GM18505 (cell line): ENCODE measurements at regions not wholly inside any gene's neighbourhood (a gene's known extent, or its start where the extent isn't known, plus 50 kb on each side); places are given as distances from the start of the nearest gene placed in this dataset.
"Not testable (repeated sequence)": the region's sequence is repeated elsewhere in the genome, so short reads cannot be mapped to it uniquely, and the experiment has no call there.

Source experiments
- ATAC-seq: cut with Tn5 transposase; IDR thresholded peaks from one replicate; pipeline ENCODE4 v1.9.1; 2021; ENCODE audit not compliant: unreplicated experiment
- POLR2A ChIP-seq: IDR thresholded peaks from 4 replicates; pipeline ENCODE4 v1.6.1; 2011; ENCODE audit warnings: borderline replicate concordance; ENCODE audit not compliant: insufficient read depth, insufficient read length; ENCODE audit errors: extremely low read depth

DNA sequence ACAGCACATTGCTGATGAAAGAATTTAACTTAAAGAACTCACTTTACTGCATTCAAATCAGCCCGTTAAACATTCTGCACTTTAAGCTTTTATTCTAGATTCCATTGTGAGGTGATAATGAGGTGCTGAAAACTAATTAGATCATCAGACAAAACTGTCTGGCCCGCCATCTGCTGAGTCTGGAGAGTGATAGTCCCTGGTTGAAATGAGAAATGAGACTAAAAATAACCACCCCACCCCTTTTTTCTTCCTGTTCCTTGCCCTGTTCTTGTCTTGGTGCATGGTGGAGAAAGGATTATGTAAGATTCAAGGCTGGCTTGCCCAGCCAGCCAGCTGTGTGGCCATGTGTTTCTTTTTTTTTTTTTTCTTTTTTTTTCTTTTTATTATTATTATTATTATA is 277.0 kb upstream of the COBL start:
- ATAC-seq = no peak
- no peak for TF ChIP-seq POLR2A

DNA sequence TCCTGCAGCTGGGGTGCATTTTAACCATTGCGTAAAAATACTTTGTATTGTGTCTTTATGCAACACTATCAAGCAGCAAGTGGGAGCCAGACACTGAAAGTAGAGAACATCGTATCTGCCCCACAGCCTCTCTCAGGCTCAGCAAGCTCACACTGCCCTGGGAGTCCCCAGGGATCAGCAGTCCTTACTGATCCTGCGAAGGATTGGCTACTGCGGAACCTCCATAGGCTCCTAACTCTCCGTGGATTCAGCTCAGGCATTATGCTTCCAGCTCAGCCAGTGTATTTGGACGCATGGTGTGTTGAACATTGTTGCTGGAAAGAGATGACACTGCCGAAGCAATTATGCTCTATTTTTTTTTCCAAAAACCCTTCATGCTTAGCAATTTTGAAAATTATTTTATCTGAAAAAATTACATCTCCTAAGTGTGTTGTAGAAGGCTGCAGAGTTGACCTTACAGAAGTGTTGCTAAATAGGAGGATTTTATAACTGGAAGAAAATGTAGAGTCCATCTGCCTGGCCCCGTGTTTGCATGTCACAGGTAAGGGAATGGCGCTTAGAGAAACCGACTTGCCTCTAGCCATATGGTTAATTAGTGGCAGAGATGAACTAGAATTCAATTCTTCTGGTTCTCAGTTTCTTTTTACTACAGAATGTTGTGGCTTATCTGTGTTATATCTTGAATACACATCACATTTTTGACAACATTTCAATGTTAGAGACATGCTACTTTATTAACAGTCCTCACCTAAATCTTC is 276.4 kb upstream of the COBL start:
- no peak for ATAC-seq
- no peak for TF ChIP-seq POLR2A

DNA sequence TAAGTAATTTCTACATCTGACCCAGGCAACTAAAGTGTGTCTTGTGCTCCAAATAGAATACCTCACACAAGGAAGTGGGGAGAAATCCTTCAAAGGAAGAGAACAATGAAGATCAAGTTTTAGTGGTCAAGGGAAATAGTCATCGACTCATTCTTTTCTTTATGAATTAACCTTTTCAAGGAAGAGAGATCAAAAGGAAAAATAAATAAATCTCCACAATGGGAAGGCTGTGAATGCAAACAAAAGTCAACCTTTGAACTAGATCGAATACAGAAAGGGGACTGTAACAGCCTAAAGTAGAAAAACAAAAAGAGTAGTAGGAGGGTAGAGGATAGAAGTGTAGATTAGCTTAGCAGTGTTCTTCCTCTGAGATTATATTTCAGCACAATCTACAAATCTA is 274.6 kb upstream of the COBL start:
- ATAC-seq = no peak
- no peak for TF ChIP-seq POLR2A

DNA sequence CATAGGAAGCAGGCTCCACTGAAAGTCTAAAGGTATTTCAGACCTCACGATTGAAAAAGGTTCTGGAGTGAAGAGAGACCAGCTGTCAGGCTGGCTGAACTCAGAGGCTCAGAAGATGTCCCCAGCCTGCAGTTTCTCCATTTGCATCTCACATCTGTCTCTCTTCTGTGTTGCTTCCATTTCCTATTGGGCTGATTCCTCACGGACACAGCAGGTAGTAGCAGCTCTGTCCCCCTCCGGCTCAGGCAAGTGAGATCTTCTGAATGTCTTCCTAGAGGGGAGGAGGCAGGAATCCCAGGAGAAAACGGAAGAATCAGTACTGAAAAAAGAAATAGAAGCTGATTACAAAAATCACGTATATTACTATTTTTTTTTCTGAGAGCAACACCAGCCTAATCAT is 274.1 kb upstream of the COBL start:
- no peak for TF ChIP-seq POLR2A
- no peak for ATAC-seq

DNA sequence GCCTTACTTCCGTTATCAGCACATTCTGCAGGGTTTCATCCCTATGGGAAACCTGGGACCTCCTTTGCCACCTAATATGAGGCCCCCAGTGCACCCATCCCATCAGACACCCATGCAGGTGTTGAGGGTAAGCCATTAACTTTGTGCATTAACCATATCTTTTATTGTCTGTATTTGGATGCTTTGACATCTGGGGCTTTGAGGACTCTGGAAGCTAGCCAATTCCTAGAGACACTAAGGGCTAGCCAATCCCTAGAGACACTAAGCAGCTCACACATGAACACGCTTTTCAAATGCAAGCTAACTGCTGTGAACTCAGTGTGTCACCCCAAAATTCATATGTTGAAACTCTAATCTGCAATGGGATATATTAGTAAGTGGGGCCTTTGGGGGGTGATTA is 272.5 kb upstream of the COBL start:
- ATAC-seq = no peak
- no peak for TF ChIP-seq POLR2A

DNA sequence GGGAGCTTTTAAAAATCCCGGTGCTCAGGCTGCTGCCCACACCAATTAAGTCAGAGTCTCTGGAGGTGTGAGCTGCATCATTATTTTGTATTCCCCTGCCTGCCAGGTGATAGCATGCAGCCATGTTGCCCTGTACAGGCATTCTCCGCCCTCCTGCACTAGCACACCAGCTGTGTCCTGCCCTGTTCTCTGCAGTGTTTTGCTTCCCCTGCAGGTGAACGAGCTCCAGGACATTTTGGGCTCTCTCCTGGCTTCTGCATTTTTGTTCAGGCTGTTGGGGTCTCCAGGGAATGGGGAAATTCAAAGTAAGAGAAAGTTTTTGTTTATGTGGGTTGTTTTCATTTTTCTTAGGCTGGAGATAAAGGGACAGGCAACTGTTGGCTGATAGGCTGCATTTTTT is 271.0 kb upstream of the COBL start:
- no peak for TF ChIP-seq POLR2A
- ATAC-seq = no peak

DNA sequence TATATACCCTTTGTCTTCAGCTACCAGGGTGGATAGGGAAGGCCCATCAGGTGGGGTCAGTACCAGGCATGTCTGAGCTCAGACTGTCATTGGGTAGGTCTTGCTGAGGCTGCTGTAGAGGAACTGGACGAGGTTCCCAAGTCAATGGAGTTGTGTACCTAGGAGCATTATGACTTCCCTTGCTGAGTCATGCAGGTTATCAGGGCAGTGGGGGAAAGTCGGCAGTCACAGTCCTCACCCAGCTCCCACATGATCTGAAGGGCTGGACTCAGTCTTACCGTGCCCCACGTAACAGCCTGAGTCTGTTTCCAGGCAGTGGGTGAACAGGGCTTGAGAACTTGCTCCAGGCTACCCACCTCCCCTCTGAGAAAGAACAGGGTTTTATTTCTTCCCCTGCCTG is 260.8 kb upstream of the COBL start:
- TF ChIP-seq POLR2A = no peak
- ATAC-seq = no peak

DNA sequence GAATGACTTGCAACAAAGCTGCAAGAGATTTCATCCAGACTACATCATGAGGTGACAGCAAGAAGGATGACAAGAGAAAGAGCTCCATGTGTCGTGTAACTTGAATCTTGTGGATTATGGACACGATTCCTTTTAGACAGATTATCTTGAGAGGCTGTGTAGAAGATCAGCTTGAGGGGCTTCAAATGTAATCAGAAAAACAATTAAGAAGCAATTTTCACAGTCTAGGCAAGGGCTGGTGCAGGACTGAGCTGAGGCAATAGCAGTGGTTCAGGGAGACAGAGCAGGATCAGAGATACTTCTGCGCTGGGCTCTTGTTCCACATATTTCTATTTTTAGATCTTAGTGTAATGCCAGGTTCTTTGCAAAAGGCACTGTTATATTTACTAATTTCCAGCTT is 253.0 kb upstream of the COBL start:
- no peak for ATAC-seq
- no peak for TF ChIP-seq POLR2A

DNA sequence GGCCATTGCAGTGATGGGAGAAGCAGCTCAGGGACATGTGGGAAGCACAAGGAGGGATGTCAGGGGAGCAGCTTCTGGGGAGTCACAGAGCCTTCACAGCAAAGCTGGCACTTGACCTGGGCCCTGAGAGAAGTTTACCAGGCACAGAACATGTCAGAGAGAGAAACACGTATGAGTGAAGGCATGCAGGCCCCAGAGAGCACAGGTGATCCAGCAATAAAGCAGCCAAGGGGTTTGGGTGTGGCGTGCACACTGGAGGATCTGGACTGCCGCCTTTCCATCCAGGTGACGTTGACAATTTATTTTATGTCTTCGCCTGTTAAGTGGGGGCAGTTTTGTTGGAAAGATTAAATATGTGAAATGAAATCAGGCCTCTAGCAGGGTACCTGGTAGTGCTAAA is 252.6 kb upstream of the COBL start:
- no peak for TF ChIP-seq POLR2A
- ATAC-seq = no peak

DNA sequence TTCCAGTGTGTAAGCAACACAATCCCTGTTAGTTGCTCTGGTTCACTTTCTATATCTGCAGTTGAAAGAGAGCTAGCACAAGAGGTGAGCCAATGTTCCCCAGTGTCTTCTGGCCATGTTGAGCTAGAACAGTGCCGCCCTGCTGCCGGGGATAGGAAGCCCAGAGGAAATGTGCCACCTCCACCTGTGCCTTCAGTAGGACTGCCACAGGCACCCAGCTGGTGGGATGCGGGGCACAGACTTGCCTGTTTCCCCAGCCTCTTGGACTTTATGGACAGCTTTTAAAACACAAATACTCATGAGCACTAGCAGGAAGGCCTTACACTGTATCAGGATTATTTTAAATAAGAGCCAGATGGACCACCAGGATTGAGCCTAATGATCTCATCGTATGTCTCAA is 234.5 kb upstream of the COBL start:
- ATAC-seq = no peak
- no peak for TF ChIP-seq POLR2A

DNA sequence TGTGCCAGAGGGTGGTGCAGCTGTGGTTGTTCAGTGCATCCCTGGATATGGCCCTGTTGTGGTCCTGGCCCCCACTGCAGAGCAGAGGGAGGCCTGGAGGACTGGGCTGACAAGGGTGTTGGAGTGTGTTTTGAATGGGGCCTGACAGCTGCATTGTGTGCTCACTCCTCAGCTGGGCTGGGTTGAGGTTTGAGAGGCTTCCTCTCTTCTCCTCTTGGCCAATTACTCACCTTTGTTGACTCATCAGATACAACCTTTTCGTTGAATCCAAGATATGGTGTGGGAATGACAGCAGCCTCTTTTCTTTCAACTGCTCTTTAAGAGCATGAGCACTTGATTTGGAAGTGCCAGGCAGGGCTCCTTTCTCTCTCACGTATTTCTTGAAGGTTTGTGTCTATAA is 228.5 kb upstream of the COBL start:
- ATAC-seq = no peak
- no peak for TF ChIP-seq POLR2A

DNA sequence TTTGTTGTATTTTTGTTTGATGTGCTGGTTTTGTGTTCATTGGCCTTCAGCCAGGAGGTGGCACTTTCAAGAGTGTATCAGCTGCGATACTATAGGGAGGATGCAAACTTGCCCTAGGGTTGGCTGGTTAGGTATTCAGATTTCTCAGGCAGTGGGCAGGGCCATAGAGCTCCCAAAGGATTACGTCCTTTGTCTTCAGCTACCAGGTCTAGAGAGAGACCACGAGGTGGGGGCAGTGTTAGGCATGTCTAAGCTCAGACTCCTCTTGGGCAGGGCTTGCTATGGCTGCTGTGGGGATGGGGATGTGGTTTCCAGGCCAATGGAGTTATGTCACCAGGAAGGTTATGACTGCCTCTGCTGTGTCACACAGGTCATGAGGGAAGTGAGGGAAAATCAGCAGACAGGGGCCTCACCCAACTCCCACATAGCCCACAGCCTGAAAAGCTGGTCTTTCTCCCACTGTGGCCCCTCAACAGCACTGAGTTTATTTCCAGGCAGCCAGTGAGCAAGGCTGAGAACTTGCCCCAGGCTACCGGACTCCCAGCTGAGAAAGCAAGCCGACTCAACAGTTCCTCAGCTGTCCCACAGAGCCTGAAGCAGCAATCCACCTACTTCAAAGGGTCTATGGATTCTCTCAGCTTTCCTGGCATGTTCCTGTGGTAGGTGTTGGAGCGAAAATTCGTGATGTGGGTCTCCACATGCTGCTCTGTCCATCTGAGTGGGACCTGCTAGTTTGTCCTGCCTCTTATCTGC is 227.4 kb upstream of the COBL start:
- no peak for TF ChIP-seq POLR2A
- ATAC-seq = no peak

DNA sequence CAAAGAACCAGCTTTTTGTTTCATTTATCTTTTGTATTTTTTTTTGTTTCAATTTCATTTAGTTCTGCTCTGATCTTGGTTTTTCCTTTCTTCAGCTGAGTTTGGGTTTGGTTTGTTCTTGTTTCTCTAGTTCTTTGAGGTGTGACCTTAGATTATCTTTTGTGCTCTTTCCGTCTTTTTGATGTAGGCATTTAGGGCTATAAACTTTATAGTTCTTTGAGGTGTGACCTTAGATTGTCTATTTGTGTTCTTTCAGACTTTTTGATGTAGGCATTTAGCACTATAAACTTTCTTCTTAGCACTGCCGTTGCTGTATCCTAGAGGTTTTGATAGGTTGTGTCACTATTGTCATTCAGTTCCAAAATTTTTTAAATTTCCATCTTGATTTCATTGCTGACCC is 224.3 kb upstream of the COBL start:
- not testable (repeated sequence) for ATAC-seq

DNA sequence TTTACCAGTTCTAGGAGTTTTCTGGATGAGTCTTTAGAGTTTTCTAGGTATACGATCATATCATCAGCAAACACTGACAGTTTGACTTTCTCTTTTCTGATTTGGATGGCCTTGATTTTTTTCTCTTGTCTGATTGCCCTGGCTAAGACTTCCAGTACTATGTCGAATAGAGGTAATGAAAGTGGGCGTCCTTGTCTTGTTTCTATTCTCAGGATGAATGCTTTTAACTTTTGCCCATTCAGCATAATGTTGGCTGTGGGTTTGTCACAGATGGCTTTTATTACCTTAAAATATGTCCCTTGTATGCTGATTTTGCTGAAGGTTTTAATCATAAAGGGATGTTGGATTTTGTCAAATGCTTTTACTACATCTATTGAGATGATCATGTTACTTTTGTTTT is 223.2 kb upstream of the COBL start:
- ATAC-seq = no peak
- no peak for TF ChIP-seq POLR2A
